IPS-20b (cell line): ENCODE measurements at regions not wholly inside any gene's neighbourhood (a gene's known extent, or its start where the extent isn't known, plus 50 kb on each side); places are given as distances from the start of the nearest gene placed in this dataset.
"Not testable (repeated sequence)": the region's sequence is repeated elsewhere in the genome, so short reads cannot be mapped to it uniquely, and the experiment has no call there.

ENCODE experiments used
- H3K27ac ChIP-seq: one replicate; pipeline ENCODE4 v1.5.1; 2013; ENCODE audit warnings: low read length
- H3K27me3 ChIP-seq: 2 replicates; pipeline ENCODE4 v1.6.1; 2013; ENCODE audit warnings: mild to moderate bottlenecking, low read length, inconsistent platforms; ENCODE audit not compliant: insufficient read depth
- H3K36me3 ChIP-seq: 2 replicates; pipeline ENCODE4 v1.6.1; 2013; ENCODE audit warnings: low read depth, mild to moderate bottlenecking, inconsistent platforms, low read length, moderate library complexity; ENCODE audit not compliant: insufficient read depth
- H3K4me1 ChIP-seq: 2 replicates; pipeline ENCODE4 v1.6.1; 2013; ENCODE audit warnings: mild to moderate bottlenecking, control low read depth, inconsistent platforms, low read length, moderate library complexity; ENCODE audit not compliant: insufficient read depth
- H3K4me3 ChIP-seq: 2 replicates; pipeline ENCODE4 v1.5.1; 2013; ENCODE audit warnings: mild to moderate bottlenecking, low read length, inconsistent platforms
- H3K9ac ChIP-seq: 2 replicates; pipeline ENCODE4 v1.6.1; 2013; ENCODE audit warnings: low read depth, mild to moderate bottlenecking, inconsistent platforms, low read length, moderate library complexity
- H3K9me3 ChIP-seq: 2 replicates; pipeline ENCODE4 v1.6.1; 2013; ENCODE audit warnings: mild to moderate bottlenecking, low read depth, low read length, inconsistent platforms; ENCODE audit not compliant: insufficient read depth

GRCh38 chr5:108548684-108549596, 167.0 kb upstream of the FBXL17 start:
- H3K4me3 ChIP-seq = no peak overlapping the region

GRCh38 chr5:108546939-108547338, 165.0 kb upstream of the FBXL17 start:
- Histone ChIP-seq H3K36me3 (no peaks in the 10 kb centered on the region), H3K9ac (no peak overlapping the region), H3K4me1 (peaks cover 12% of the 10 kb centered on the region; the same call in 1 of the 2 replicates), H3K9me3 (no peaks in the 10 kb centered on the region), H3K4me3 (no peak overlapping the region), H3K27ac (no peak overlapping the region), H3K27me3 (no peaks in the 10 kb centered on the region)

More at GRCh38 chr5:108548684-108549596, 167.0 kb upstream of the FBXL17 start:
- H3K27me3 ChIP-seq = no peaks in the 10 kb centered on the region
- no peak overlapping the region for H3K9ac ChIP-seq
- no peaks in the 10 kb centered on the region for H3K9me3 ChIP-seq
- no peaks in the 10 kb centered on the region for H3K36me3 ChIP-seq
- H3K27ac ChIP-seq = no peak overlapping the region
- H3K4me1 ChIP-seq = peaks cover 10% of the 10 kb centered on the region; the same call in 1 of the 2 replicates

- no peaks in the 10 kb centered on the region for H3K27me3 ChIP-seq
- H3K4me1 ChIP-seq = peaks cover 12% of the 10 kb centered on the region; the same call in 1 of the 2 replicates
- H3K27ac ChIP-seq = no peak overlapping the region
- H3K36me3 ChIP-seq = no peaks in the 10 kb centered on the region
- no peak overlapping the region for H3K9ac ChIP-seq
- no peaks in the 10 kb centered on the region for H3K9me3 ChIP-seq
- H3K4me3 ChIP-seq = no peak overlapping the region
These were observed 163.4 kb upstream of the FBXL17 start for GRCh38 chr5:108545301-108545700.

GRCh38 chr5:108543486-108543885, 161.6 kb upstream of the FBXL17 start:
- peaks cover 17% of the 10 kb centered on the region; the same call in 1 of the 2 replicates for H3K4me1 ChIP-seq
- H3K27me3 ChIP-seq = no peaks in the 10 kb centered on the region
- H3K27ac ChIP-seq = no peak overlapping the region
- no peaks in the 10 kb centered on the region for H3K9me3 ChIP-seq
- no peak overlapping the region for H3K4me3 ChIP-seq
- H3K9ac ChIP-seq = no peak overlapping the region
- H3K36me3 ChIP-seq = no peaks in the 10 kb centered on the region

- no peaks in the 10 kb centered on the region for H3K36me3 ChIP-seq
- H3K4me3 ChIP-seq = no peak overlapping the region
- no peak overlapping the region for H3K27ac ChIP-seq
- H3K27me3 ChIP-seq = no peaks in the 10 kb centered on the region
- no peak overlapping the region for H3K9ac ChIP-seq
- H3K9me3 ChIP-seq = no peaks in the 10 kb centered on the region; the same call in 1 of the 2 replicates
- peaks cover 26% of the 10 kb centered on the region for H3K4me1 ChIP-seq
These were observed 159.9 kb upstream of the FBXL17 start for GRCh38 chr5:108541836-108542235.

GRCh38 chr5:108536321-108536720, 154.4 kb upstream of the FBXL17 start:
- Histone ChIP-seq H3K36me3 (no peaks in the 10 kb centered on the region), H3K27ac (no peak overlapping the region), H3K4me1 (peaks cover 19% of the 10 kb centered on the region), H3K9me3 (no peaks in the 10 kb centered on the region; the same call in none of the 2 replicates), H3K27me3 (no peaks in the 10 kb centered on the region), H3K9ac (no peak overlapping the region), H3K4me3 (no peak overlapping the region)

GRCh38 chr5:108532129-108532445, 150.2 kb upstream of the FBXL17 start:
- H3K9me3 ChIP-seq, H3K27me3 ChIP-seq, H3K4me1 ChIP-seq, H3K36me3 ChIP-seq, H3K9ac ChIP-seq, H3K27ac ChIP-seq, H3K4me3 ChIP-seq: not testable (repeated sequence)

GRCh38 chr5:108531367-108532128, 149.7 kb upstream of the FBXL17 start:
- H3K4me3 ChIP-seq = no peak overlapping the region
- no peaks in the 10 kb centered on the region for H3K4me1 ChIP-seq
- peaks cover 6% of the 10 kb centered on the region for H3K9me3 ChIP-seq
- H3K27me3 ChIP-seq = no peaks in the 10 kb centered on the region
- no peak overlapping the region for H3K27ac ChIP-seq
- H3K9ac ChIP-seq = no peak overlapping the region
- no peaks in the 10 kb centered on the region for H3K36me3 ChIP-seq

- H3K27ac ChIP-seq = no peak overlapping the region
- H3K9me3 ChIP-seq = peaks cover 9% of the 10 kb centered on the region
- no peak overlapping the region for H3K9ac ChIP-seq
- H3K36me3 ChIP-seq = no peaks in the 10 kb centered on the region
- no peaks in the 10 kb centered on the region for H3K4me1 ChIP-seq
- no peaks in the 10 kb centered on the region for H3K27me3 ChIP-seq
- no peak overlapping the region for H3K4me3 ChIP-seq
These were observed 148.8 kb upstream of the FBXL17 start for GRCh38 chr5:108530706-108531105.

- Histone ChIP-seq H3K9me3 (peaks cover 9% of the 10 kb centered on the region), H3K36me3 (no peaks in the 10 kb centered on the region), H3K4me3 (no peak overlapping the region), H3K4me1 (no peaks in the 10 kb centered on the region), H3K9ac (no peak overlapping the region), H3K27ac (no peak overlapping the region), H3K27me3 (no peaks in the 10 kb centered on the region)
These were observed 147.5 kb upstream of the FBXL17 start for GRCh38 chr5:108529381-108529780.

GRCh38 chr5:108528655-108529054, 146.8 kb upstream of the FBXL17 start:
- Histone ChIP-seq H3K4me1 (no peaks in the 10 kb centered on the region), H3K36me3 (no peaks in the 10 kb centered on the region), H3K9me3 (peaks cover 9% of the 10 kb centered on the region), H3K27me3 (no peaks in the 10 kb centered on the region), H3K9ac (no peak overlapping the region), H3K4me3 (no peak overlapping the region), H3K27ac (no peak overlapping the region)

- Histone ChIP-seq H3K4me3 (no peak overlapping the region), H3K36me3 (no peaks in the 10 kb centered on the region), H3K9me3 (peaks cover 9% of the 10 kb centered on the region), H3K9ac (no peak overlapping the region), H3K27ac (no peak overlapping the region), H3K27me3 (no peaks in the 10 kb centered on the region), H3K4me1 (0 out of 2 replicates have a peak, but pooled peaks cover 8% of the 10 kb centered on the region)
These were observed 142.7 kb upstream of the FBXL17 start for GRCh38 chr5:108524564-108524963.
